ENCODE measurements at regions not wholly inside any gene's neighbourhood (a gene's known extent, or its start where the extent isn't known, plus 50 kb on each side); places are given as distances from the start of the nearest gene placed in this dataset.

- Histone ChIP-seq H3K9me3 (ENCODE audit: insufficient read depth in 2 of 2, low read depth in 1 of 2, low read length in 1 of 2) (no peaks in the 10 kb centered on the region), H2AK5ac (ENCODE audit: low read depth, low read length) (no peak overlapping the region), H3K4ac (replicated peaks; ENCODE audit: insufficient read length, low read depth, low read length) (no peak overlapping the region), H3K23ac (ENCODE audit: insufficient read length) (no peak overlapping the region), H3K9ac (replicated peaks in 1 of 4; ENCODE audit: extremely low read depth in 1 of 4, low read depth in 3 of 4, low read length in 3 of 4) (no peak overlapping the region), H4K91ac (replicated peaks; ENCODE audit: insufficient read length, low read length) (no peak overlapping the region), H3K14ac (ENCODE audit: insufficient read length) (no peak overlapping the region), H2AFZ (ENCODE audit: low read length) (no peak overlapping the region), H3K4me3 (ENCODE audit: extremely low read depth in 1 of 4, insufficient read depth in 2 of 4, low read depth in 3 of 4, low read length in 4 of 4) (no peak overlapping the region), H2BK120ac (replicated peaks; ENCODE audit: low read depth, low read length) (no peak overlapping the region), H2BK20ac (ENCODE audit: low read length) (no peak overlapping the region), H3K36me3 (ENCODE audit: control insufficient read depth in 2 of 4, insufficient read depth in 4 of 4, low read length in 3 of 4) (no peaks in the 10 kb centered on the region), H3K4me2 (ENCODE audit: insufficient read depth in 1 of 2, low read depth in 2 of 2, low read length in 2 of 2) (no peak overlapping the region), H4K8ac (ENCODE audit: extremely low read depth, insufficient read depth, low read length) (no peak overlapping the region), H3K79me2 (ENCODE audit: control insufficient read depth in 1 of 2, insufficient read depth in 2 of 2, low read length in 2 of 2) (no peaks in the 10 kb centered on the region), H3K27me3 (replicated peaks in 1 of 4; ENCODE audit: control insufficient read depth in 3 of 4, extremely low read depth in 1 of 4, insufficient read depth in 3 of 4, low read length in 3 of 4) (peaks cover 0 to 3% (median 0%) of the 10 kb centered on the region in 4 experiments; a peak in 2 of 7 replicates), H3K56ac (replicated peaks; ENCODE audit: insufficient read length, low read depth, low read length) (no peak overlapping the region), H3K79me1 (ENCODE audit: low read depth, low read length) (no peaks in the 10 kb centered on the region), H4K5ac (ENCODE audit: insufficient read length, low read depth, low read length) (no peak overlapping the region), H2BK12ac (ENCODE audit: low read depth, low read length) (no peak overlapping the region), H2BK5ac (ENCODE audit: low read depth, low read length) (no peak overlapping the region), H3K4me1 (replicated peaks in 1 of 4; ENCODE audit: control insufficient read depth in 3 of 4, insufficient read depth in 4 of 4, low read length in 3 of 4) (no peaks in the 10 kb centered on the region; a peak in 1 of 7 replicates), H2BK15ac (ENCODE audit: low read length) (no peak overlapping the region), H3K23me2 (ENCODE audit: low read depth, low read length) (no peaks in the 10 kb centered on the region), H3K27ac (ENCODE audit: low read depth, low read length) (no peak overlapping the region), H3K18ac (ENCODE audit: extremely low read depth, low read length) (no peak overlapping the region), H4K20me1 (replicated peaks in 1 of 2; ENCODE audit: control insufficient read depth in 1 of 2, insufficient read depth in 2 of 2, low read length in 2 of 2) (no peaks in the 10 kb centered on the region)
- no peak for FAIRE-seq
- 89% methylated on average over 17 of the region's 17 CpGs; no CpG with 5 or more reads in 1 of the 2 experiments for WGBS, 2 experiments (ENCODE audit: extremely low coverage in 1 of 2, insufficient coverage in 1 of 2, insufficient read length in 1 of 2, insufficient replicate concordance in 2 of 2, low coverage in 1 of 2, low lambda C conversion rate in 2 of 2, missing lambda C conversion rate in 1 of 2)
- no peak for DNase-seq (ENCODE audit: low read depth in 1 of 2, low spot score in 2 of 2)
- POLR2A ChIA-PET (ENCODE audit: partially characterized antibody): no interaction called here
- CTCF ChIA-PET (ENCODE audit: partially characterized antibody): interaction anchor here (0.6 to 1.5 kb wide), 5 partner anchors 14 to 210 kb away, joined by 3 to 6 read pairs (median 3); no protein-coding TSS in a partner anchor
- TF ChIP-seq SIRT6 (IDR thresholded peaks at IDR 0.05; ENCODE audit: low read length): no peak
- no peak for TF ChIP-seq TAF7 (optimal IDR thresholded peaks at IDR 0.05; ENCODE audit: borderline replicate concordance, low read depth, low read length)
- no peak for TF ChIP-seq TCF12 (IDR thresholded peaks at IDR 0.05; ENCODE audit: low read depth, low read length)
- no peak for TF ChIP-seq EP300 (IDR thresholded peaks at IDR 0.05; ENCODE audit: borderline replicate concordance in 1 of 2, low read depth in 2 of 2, low read length in 2 of 2)
- no peak for TF ChIP-seq NRF1 (IDR thresholded peaks at IDR 0.05; ENCODE audit: low read depth, low read length)
- no peak for TF ChIP-seq KDM1A (IDR thresholded peaks at IDR 0.05; ENCODE audit: borderline replicate concordance, low read length)
- TF ChIP-seq SP2 (IDR thresholded peaks at IDR 0.05; ENCODE audit: low read length): no peak
- TF ChIP-seq HDAC2 (IDR thresholded peaks at IDR 0.05; ENCODE audit: borderline replicate concordance in 1 of 2, low read depth in 2 of 2, low read length in 2 of 2): no peak
- no peak for TF ChIP-seq POLR2AphosphoS5 (IDR thresholded peaks at IDR 0.05; ENCODE audit: low read depth, low read length)
- TF ChIP-seq POU5F1 (IDR thresholded peaks at IDR 0.05; ENCODE audit: low read depth, low read length): no peak
- TF ChIP-seq SUZ12 (IDR thresholded peaks at IDR 0.05; ENCODE audit: low read length): no peak
- no peak for TF ChIP-seq BCL11A (IDR thresholded peaks at IDR 0.05; ENCODE audit: low read depth in 2 of 2, low read length in 2 of 2)
- TF ChIP-seq TAF1 (IDR thresholded peaks at IDR 0.05; ENCODE audit: low read depth, low read length): no peak
- no peak for TF ChIP-seq NANOG (IDR thresholded peaks at IDR 0.05; ENCODE audit: insufficient read depth, low read depth, low read length, poor library complexity, severe bottlenecking)
- no peak for TF ChIP-seq BACH1 (IDR thresholded peaks at IDR 0.05; ENCODE audit: low read length)
Measured at GRCh38 chr5:1946122-1946677, 63.5 kb upstream of the IRX4 start.

All from H1 (cell line).